Activated CD4-positive, alpha-beta memory T cell treated with anti-CD3 and anti-CD28 coated beads, Interleukin-2, amount 10 ng/mL, durations not matched to agents 7 days and 5 days (primary cell): ENCODE measurements at regions not wholly inside any gene's neighbourhood (a gene's known extent, or its start where the extent isn't known, plus 50 kb on each side); places are given as distances from the start of the nearest gene placed in this dataset.
"Not testable (repeated sequence)": the region's sequence is repeated elsewhere in the genome, so short reads cannot be mapped to it uniquely, and the experiment has no call there.

Experiments
- CTCF ChIA-PET: fragments of 350-600 bp; sonication (Branson Sonifier 250); formaldehyde crosslinking; loops from one replicate; lab custom pipeline; 2021; ENCODE audit warnings: antibody characterized with exemption, inconsistent platforms; lab: Charles Lee
- POLR2A ChIA-PET: fragments of 350-600 bp; sonication (Branson Sonifier 250); formaldehyde crosslinking; loops from one replicate; lab custom pipeline; 2021; ENCODE audit warnings: antibody characterized with exemption; lab: Charles Lee
- DNase-seq: peaks from one replicate; pipeline ENCODE4 v3.0.0-alpha.2; 2020
- H3K27ac Mint-ChIP-seq: one replicate; pipeline ENCODE4 v1.8.0; 2021; ENCODE audit warnings: mild to moderate bottlenecking, mixed read lengths
- H3K27me3 Mint-ChIP-seq: one replicate; pipeline ENCODE4 v1.8.0; 2021; ENCODE audit warnings: mixed read lengths
- H3K36me3 Mint-ChIP-seq: one replicate; pipeline ENCODE4 v1.8.0; 2021; ENCODE audit warnings: low read depth, mixed read lengths
- H3K4me1 Mint-ChIP-seq: one replicate; pipeline ENCODE4 v1.8.0; 2021; ENCODE audit warnings: mixed read lengths
- H3K4me3 Mint-ChIP-seq: one replicate; pipeline ENCODE4 v1.8.0; 2021; ENCODE audit warnings: mild to moderate bottlenecking, mixed read lengths
- H3K9me3 Mint-ChIP-seq: one replicate; pipeline ENCODE4 v1.8.0; 2021; ENCODE audit warnings: mixed read lengths

- Mint-ChIP-seq H3K4me3 (no peak overlapping the region), H3K4me1 (no peaks in the 10 kb centered on the region), H3K36me3 (no peaks in the 10 kb centered on the region), H3K27ac (no peak overlapping the region), H3K27me3 (peaks cover 2% of the 10 kb centered on the region), H3K9me3 (peaks cover 2% of the 10 kb centered on the region)
- ChIA-PET CTCF (no interaction called here), POLR2A (no interaction called here)
- no peak for DNase-seq
Observed at GRCh38 chr6:169406804-169407203, 153.2 kb upstream of the THBS2 start.

GRCh38 chr6:169406034-169406433, 152.4 kb upstream of the THBS2 start:
- no peak overlapping the region for H3K27ac Mint-ChIP-seq
- no peak overlapping the region for H3K4me3 Mint-ChIP-seq
- H3K4me1 Mint-ChIP-seq: no peaks in the 10 kb centered on the region
- CTCF ChIA-PET: no interaction called here
- peaks cover 2% of the 10 kb centered on the region for H3K27me3 Mint-ChIP-seq
- H3K9me3 Mint-ChIP-seq: peaks cover 2% of the 10 kb centered on the region
- H3K36me3 Mint-ChIP-seq: no peaks in the 10 kb centered on the region
- POLR2A ChIA-PET: no interaction called here
- no peak for DNase-seq

DNA sequence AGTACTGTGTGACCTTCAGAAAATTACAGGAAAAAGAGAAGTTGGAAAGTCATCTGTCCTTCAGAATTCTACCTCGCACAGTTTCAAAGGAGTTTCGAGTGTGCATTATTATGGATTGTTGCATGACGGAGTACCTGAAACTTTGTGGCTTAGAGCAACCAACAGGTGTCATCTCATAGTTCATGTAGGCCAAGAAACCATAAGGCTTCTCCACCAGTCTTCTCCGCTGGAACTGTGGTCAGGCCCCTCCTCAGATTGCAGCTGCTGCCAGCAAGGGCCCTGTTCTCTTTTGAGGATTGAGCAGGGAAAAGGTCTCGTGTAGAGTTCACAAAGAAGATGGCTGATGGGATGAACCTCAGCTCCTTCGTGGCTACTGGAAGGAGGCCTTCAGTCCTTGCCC, 151.2 kb upstream of the THBS2 start:
- Mint-ChIP-seq H3K27me3 (peaks cover 2% of the 10 kb centered on the region), H3K27ac (no peak overlapping the region), H3K4me3 (no peak overlapping the region), H3K9me3 (peaks cover 2% of the 10 kb centered on the region), H3K4me1 (no peaks in the 10 kb centered on the region), H3K36me3 (no peaks in the 10 kb centered on the region)
- no peak for DNase-seq
- ChIA-PET CTCF (interaction anchor here (0.6 kb wide), 1 partner anchor 182 kb away, joined by 3 read pairs; no protein-coding TSS in a partner anchor), POLR2A (no interaction called here)

GRCh38 chr6:169398342-169399105, 144.9 kb upstream of the THBS2 start:
- ChIA-PET POLR2A (no interaction called here), CTCF (no interaction called here)
- H3K36me3 Mint-ChIP-seq: no peaks in the 10 kb centered on the region
- no peaks in the 10 kb centered on the region for H3K9me3 Mint-ChIP-seq
- no peak for DNase-seq
- no peaks in the 10 kb centered on the region for H3K4me1 Mint-ChIP-seq
- no peak overlapping the region for H3K4me3 Mint-ChIP-seq
- H3K27me3 Mint-ChIP-seq: no peaks in the 10 kb centered on the region
- no peak overlapping the region for H3K27ac Mint-ChIP-seq

DNA sequence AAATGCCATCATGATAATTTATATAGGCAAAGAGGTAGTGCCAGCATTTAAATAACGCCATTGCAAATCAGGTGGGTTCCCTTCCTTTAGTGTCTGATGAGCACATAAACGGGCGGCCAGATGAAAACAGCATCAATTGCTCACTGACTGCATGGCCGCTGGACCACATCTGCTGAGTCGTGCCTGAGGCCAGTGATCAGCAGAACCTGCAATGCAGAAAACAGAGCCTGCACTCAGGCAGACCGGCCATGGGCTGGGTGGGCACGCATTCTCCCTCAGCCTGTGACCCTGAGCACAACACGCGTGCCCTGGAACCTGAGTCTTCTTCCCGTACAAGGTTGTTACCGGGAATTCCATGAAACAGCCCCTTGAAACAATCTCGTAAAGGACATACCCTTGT, 144.0 kb upstream of the THBS2 start:
- H3K27ac Mint-ChIP-seq: no peak overlapping the region
- H3K36me3 Mint-ChIP-seq: no peaks in the 10 kb centered on the region
- no peaks in the 10 kb centered on the region for H3K9me3 Mint-ChIP-seq
- POLR2A ChIA-PET: no interaction called here
- DNase-seq: no peak
- H3K27me3 Mint-ChIP-seq: no peaks in the 10 kb centered on the region
- H3K4me3 Mint-ChIP-seq: no peak overlapping the region
- no peaks in the 10 kb centered on the region for H3K4me1 Mint-ChIP-seq
- CTCF ChIA-PET: no interaction called here

DNA sequence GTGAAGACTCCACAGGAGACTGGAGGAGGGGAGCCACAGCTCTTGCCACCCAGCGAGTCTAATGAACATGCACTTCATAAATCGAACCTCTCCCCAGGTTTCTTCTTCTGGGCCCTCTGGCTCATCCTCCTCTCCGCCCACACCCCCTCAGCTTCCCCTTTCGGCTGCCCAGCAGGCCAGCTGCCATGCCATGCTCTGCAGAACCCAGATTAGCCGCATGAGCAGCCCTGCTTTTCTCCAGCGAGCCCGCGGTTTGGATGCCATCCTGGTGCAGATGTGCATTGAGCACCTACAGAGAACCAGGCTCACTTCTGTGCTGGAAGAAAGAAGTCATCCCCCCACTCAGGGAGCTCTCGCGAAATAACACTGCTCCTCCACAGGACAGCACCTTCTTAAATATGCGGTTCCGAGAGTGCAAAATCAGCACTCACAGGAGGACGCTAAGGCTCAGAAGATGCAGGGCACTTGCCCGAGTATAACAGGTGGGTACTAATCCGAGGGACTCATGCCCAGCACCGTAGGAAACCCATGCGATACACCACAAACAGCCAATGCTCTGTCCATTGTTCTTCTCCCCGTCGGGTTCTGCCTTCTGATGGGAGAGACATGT, 143.0 kb upstream of the THBS2 start:
- H3K4me1 Mint-ChIP-seq: no peaks in the 10 kb centered on the region
- H3K27me3 Mint-ChIP-seq: no peaks in the 10 kb centered on the region
- no peak overlapping the region for H3K27ac Mint-ChIP-seq
- ChIA-PET POLR2A (no interaction called here), CTCF (no interaction called here)
- no peak for DNase-seq
- no peaks in the 10 kb centered on the region for H3K36me3 Mint-ChIP-seq
- no peaks in the 10 kb centered on the region for H3K9me3 Mint-ChIP-seq
- no peak overlapping the region for H3K4me3 Mint-ChIP-seq

- H3K9me3 Mint-ChIP-seq, POLR2A ChIA-PET, H3K4me3 Mint-ChIP-seq, H3K27me3 Mint-ChIP-seq, CTCF ChIA-PET, H3K4me1 Mint-ChIP-seq, H3K36me3 Mint-ChIP-seq, H3K27ac Mint-ChIP-seq, DNase-seq: not testable (repeated sequence)
Observed at GRCh38 chr6:169396009-169396539, 142.4 kb upstream of the THBS2 start.

- Mint-ChIP-seq H3K27ac (no peak overlapping the region), H3K4me3 (no peak overlapping the region)
- CTCF ChIA-PET: no interaction called here
Observed at GRCh38 chr6:169395080-169395805, 141.6 kb upstream of the THBS2 start.

DNA sequence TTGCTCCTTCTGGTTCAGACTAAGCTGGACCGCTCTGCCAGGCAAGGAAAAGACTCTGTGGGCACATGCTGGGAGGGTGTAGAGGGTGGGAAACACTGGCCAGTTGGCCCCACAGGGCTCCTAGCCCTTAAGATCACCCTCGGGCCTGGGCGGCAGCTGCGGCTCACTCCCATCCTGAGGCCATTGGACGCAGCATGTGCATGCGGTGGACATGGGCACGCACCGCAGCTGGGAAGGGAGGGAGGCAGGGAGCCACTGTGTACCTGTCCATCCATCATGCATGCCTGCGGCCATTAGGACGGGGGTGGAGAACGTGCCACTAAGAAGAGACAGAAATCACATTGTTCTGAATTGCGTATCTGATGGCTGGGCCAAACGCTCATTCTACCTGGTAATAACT, 140.1 kb upstream of the THBS2 start:
- Mint-ChIP-seq H3K27me3 (no peaks in the 10 kb centered on the region), H3K36me3 (no peaks in the 10 kb centered on the region), H3K4me1 (no peaks in the 10 kb centered on the region), H3K27ac (no peak overlapping the region), H3K9me3 (peaks cover 12% of the 10 kb centered on the region), H3K4me3 (no peak overlapping the region)
- no peak for DNase-seq
- ChIA-PET CTCF (no interaction called here), POLR2A (no interaction called here)

More at GRCh38 chr6:169395080-169395805, 141.6 kb upstream of the THBS2 start:
- DNase-seq: no peak
- POLR2A ChIA-PET: no interaction called here
- Mint-ChIP-seq H3K9me3 (peaks cover under 1% of the 10 kb centered on the region), H3K4me1 (no peaks in the 10 kb centered on the region), H3K36me3 (no peaks in the 10 kb centered on the region), H3K27me3 (no peaks in the 10 kb centered on the region)

DNA sequence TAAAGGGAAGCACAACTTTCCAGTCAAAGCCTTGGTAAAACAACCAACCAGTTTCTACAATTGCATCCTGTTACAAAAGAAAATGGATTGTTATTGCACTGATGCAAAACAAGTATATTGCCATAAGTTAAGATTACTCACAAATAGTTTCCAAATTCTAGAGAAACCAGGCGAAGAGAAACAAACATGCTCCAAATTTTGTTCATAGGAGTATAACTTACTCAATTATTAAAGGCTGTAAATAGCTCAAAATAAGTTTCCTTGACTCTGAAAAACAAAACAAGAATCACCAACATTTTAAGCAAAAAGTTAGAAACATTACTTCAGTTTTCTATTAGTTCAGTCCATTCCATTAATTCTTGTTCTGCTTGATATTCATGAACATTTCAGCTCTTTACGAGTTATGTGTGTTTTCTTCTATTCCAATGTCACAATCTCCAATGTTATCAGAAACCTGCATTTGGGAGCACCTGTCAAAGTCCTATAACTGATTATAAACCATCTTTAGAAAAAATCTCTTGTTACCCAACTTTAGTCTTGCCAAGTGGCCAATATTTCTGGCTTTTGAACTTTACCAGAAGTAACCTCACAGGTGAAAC, 137.9 kb upstream of the THBS2 start:
- Mint-ChIP-seq H3K36me3 (no peaks in the 10 kb centered on the region), H3K4me1 (no peaks in the 10 kb centered on the region), H3K27ac (no peak overlapping the region), H3K27me3 (no peaks in the 10 kb centered on the region), H3K4me3 (no peak overlapping the region), H3K9me3 (peaks cover 12% of the 10 kb centered on the region)
- CTCF ChIA-PET: no interaction called here
- no peak for DNase-seq
- POLR2A ChIA-PET: no interaction called here

DNA sequence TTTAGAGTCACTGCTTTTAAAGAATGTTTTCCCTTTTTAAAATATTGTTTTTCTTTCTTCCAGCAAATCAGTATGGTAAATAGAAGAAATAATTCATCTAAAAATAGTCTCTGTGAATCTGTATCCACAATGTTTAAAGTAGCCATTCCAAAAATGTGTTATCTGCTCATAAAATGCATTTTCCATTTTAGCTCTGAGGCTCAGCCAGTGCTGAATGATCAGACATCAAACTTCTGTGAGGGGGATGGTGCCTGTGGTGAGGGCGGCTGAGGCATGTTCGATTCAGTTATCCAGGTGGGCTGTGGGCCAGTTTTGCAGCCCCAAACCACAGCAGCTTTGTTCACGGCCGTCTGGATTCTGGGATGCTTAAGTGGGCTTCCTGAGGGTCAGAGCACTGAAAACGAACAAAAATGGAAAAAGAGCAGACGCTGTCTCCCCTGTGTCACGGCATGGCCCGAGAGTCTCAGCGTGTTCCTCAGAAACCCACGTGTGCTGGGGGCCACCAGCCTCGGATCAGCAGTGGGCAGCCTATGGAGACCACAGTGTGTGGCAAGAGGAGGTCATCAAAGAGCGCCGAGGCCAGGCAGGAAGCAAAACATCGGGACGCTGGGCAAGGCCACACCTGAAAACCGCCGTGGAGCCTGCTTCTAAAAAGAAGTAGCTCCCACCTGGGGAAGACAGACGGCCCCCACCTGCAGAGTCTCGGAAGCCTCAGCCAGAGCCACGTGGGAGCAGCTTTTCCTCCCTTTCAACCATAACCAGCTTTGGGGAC, 134.9 kb upstream of the THBS2 start:
- no peak for DNase-seq
- Mint-ChIP-seq H3K27ac (no peak overlapping the region), H3K4me1 (no peaks in the 10 kb centered on the region), H3K4me3 (no peak overlapping the region), H3K9me3 (peaks cover 17% of the 10 kb centered on the region), H3K36me3 (no peaks in the 10 kb centered on the region), H3K27me3 (no peaks in the 10 kb centered on the region)
- ChIA-PET CTCF (no interaction called here), POLR2A (no interaction called here)

DNA sequence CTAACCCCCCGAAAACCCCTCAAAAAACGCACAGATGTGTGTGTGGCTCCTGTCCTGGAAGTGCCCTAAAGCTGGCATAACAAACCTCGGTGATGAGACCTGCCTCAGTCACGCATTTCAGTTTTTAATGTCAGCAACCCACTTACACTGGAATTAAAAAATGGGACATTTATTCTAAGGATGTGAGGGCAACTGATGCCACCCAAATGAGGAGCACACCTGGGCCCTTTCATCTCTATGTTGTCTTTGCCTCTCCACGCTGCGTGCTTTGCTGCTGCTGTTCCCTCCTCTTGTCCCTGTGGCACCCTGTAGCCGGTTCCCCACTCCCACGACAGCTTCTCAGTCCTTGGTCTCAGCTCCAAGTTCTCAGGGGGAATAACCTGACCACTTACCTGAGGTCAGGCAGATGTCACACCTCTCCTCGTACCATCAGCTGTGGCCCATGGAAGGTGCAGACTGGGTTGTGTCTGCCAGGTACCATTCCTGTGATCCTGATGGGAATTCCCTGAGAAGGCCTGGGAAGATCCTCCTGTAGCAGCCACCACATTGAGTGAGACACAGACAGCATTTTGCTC, 134.2 kb upstream of the THBS2 start:
- H3K4me1 Mint-ChIP-seq: no peaks in the 10 kb centered on the region
- no peak overlapping the region for H3K4me3 Mint-ChIP-seq
- peaks cover 24% of the 10 kb centered on the region for H3K9me3 Mint-ChIP-seq
- CTCF ChIA-PET: no interaction called here
- POLR2A ChIA-PET: no interaction called here
- H3K27me3 Mint-ChIP-seq: no peaks in the 10 kb centered on the region
- no peak overlapping the region for H3K27ac Mint-ChIP-seq
- DNase-seq: no peak
- H3K36me3 Mint-ChIP-seq: no peaks in the 10 kb centered on the region
